ENCODE measurements at regions not wholly inside any gene's neighbourhood (a gene's known extent, or its start where the extent isn't known, plus 50 kb on each side); places are given as distances from the start of the nearest gene placed in this dataset.

GRCh38 chr13:44079413-44080205, 199.9 kb downstream of the LACC1 start:
- Histone ChIP-seq H3K36me3 (no peaks in the 10 kb centered on the region), H3K4me1 (ENCODE audit: control insufficient read depth in 1 of 2, insufficient read depth in 1 of 2, low read depth in 1 of 2, low read length in 1 of 2) (no peaks in the 10 kb centered on the region), H3K27me3 (no peaks in the 10 kb centered on the region), H3K4me3 (ENCODE audit: low read depth in 1 of 2, low read length in 1 of 2) (no peak overlapping the region), H3K9me3 (no peaks in the 10 kb centered on the region), H3K27ac (no peak overlapping the region)
- no peak for TF ChIP-seq CTCF (IDR thresholded peaks at IDR 0.05)

- H3K36me3 ChIP-seq, result no peaks in the 10 kb centered on the region
- H3K9me3 ChIP-seq, result no peaks in the 10 kb centered on the region
- H3K27me3 ChIP-seq, result no peaks in the 10 kb centered on the region
Observed at GRCh38 chr13:44084146-44084545, 204.4 kb downstream of the LACC1 start.

GRCh38 chr13:44086389-44086788, 206.7 kb downstream of the LACC1 start:
- no peak for TF ChIP-seq CTCF (IDR thresholded peaks at IDR 0.05)
- Histone ChIP-seq H3K36me3 (no peaks in the 10 kb centered on the region), H3K4me1 (ENCODE audit: control insufficient read depth in 1 of 2, insufficient read depth in 1 of 2, low read depth in 1 of 2, low read length in 1 of 2) (no peaks in the 10 kb centered on the region), H3K9me3 (no peaks in the 10 kb centered on the region), H3K27ac (no peak overlapping the region), H3K4me3 (ENCODE audit: low read depth in 1 of 2, low read length in 1 of 2) (no peak overlapping the region), H3K27me3 (no peaks in the 10 kb centered on the region)

More at GRCh38 chr13:44084146-44084545, 204.4 kb downstream of the LACC1 start:
- no peak overlapping the region for H3K4me3 ChIP-seq (ENCODE audit: low read depth in 1 of 2, low read length in 1 of 2)
- no peaks in the 10 kb centered on the region for H3K4me1 ChIP-seq (ENCODE audit: control insufficient read depth in 1 of 2, insufficient read depth in 1 of 2, low read depth in 1 of 2, low read length in 1 of 2)
- no peak overlapping the region for H3K27ac ChIP-seq
- TF ChIP-seq CTCF (IDR thresholded peaks at IDR 0.05), result no peak

- H3K36me3 ChIP-seq, result no peaks in the 10 kb centered on the region
- no peaks in the 10 kb centered on the region for H3K9me3 ChIP-seq
- H3K27me3 ChIP-seq, result no peaks in the 10 kb centered on the region
- H3K27ac ChIP-seq, result no peak overlapping the region
- no peak overlapping the region for H3K4me3 ChIP-seq (ENCODE audit: low read depth in 1 of 2, low read length in 1 of 2)
- no peaks in the 10 kb centered on the region for H3K4me1 ChIP-seq (ENCODE audit: control insufficient read depth in 1 of 2, insufficient read depth in 1 of 2, low read depth in 1 of 2, low read length in 1 of 2)
- TF ChIP-seq CTCF (IDR thresholded peaks at IDR 0.05), result no peak
Observed at GRCh38 chr13:44088411-44088810, 208.7 kb downstream of the LACC1 start.

- Histone ChIP-seq H3K4me3 (ENCODE audit: low read depth in 1 of 2, low read length in 1 of 2) (no peak overlapping the region), H3K27me3 (no peaks in the 10 kb centered on the region), H3K9me3 (no peaks in the 10 kb centered on the region), H3K36me3 (no peaks in the 10 kb centered on the region), H3K4me1 (ENCODE audit: control insufficient read depth in 1 of 2, insufficient read depth in 1 of 2, low read depth in 1 of 2, low read length in 1 of 2) (no peaks in the 10 kb centered on the region), H3K27ac (no peak overlapping the region)
- no peak for TF ChIP-seq CTCF (IDR thresholded peaks at IDR 0.05)
Observed at GRCh38 chr13:44088991-44089413, 209.3 kb downstream of the LACC1 start.

All from neutrophil (primary cell).